GM12892 (cell line): ENCODE measurements at regions not wholly inside any gene's neighbourhood (a gene's known extent, or its start where the extent isn't known, plus 50 kb on each side); places are given as distances from the start of the nearest gene placed in this dataset.
"Not testable (repeated sequence)": the region's sequence is repeated elsewhere in the genome, so short reads cannot be mapped to it uniquely, and the experiment has no call there.

Experiments used
- DNase-seq: peaks from one replicate; pipeline ENCODE4 v3.0.0; 2011; ENCODE audit not compliant: insufficient read length
- FAIRE-seq: peaks from 2 replicates; lab custom pipeline; 2011; peaks lifted over from hg19 to GRCh38; lab: Jason Lieb, UNC
- POLR2A ChIP-seq: IDR thresholded peaks from 2 replicates; pipeline ENCODE4 v1.6.1; 2011; ENCODE audit warnings: low read depth, low read length, control low read depth
- POLR2AphosphoS5 ChIP-seq: IDR thresholded peaks from 2 replicates; pipeline ENCODE4 v1.6.1; 2011; ENCODE audit warnings: low read depth, low read length, control low read depth
- TAF1 ChIP-seq: IDR thresholded peaks from 2 replicates; pipeline ENCODE4 v1.6.1; 2011; ENCODE audit warnings: low read depth, mild to moderate bottlenecking, control low read depth, low read length, borderline replicate concordance

GRCh38 chr1:94310570-94311270 lies 73.3 kb upstream of the ARHGAP29 start:
- DNase-seq (no peak), FAIRE-seq (no peak)
- TF ChIP-seq POLR2A (no peak), POLR2AphosphoS5 (no peak), TAF1 (no peak)

GRCh38 chr1:94309829-94310569 lies 72.6 kb upstream of the ARHGAP29 start:
- no peak for TF ChIP-seq POLR2AphosphoS5
- TF ChIP-seq TAF1 = no peak
- TF ChIP-seq POLR2A = no peak
- FAIRE-seq (no peak), DNase-seq (no peak)

GRCh38 chr1:94309216-94309615 lies 71.8 kb upstream of the ARHGAP29 start:
- DNase-seq = no peak
- no peak for FAIRE-seq
- TF ChIP-seq TAF1 (no peak), POLR2A (no peak), POLR2AphosphoS5 (no peak)

GRCh38 chr1:94306521-94306920 lies 69.1 kb upstream of the ARHGAP29 start:
- DNase-seq (no peak), FAIRE-seq (no peak)
- TF ChIP-seq POLR2A (no peak), POLR2AphosphoS5 (no peak), TAF1 (no peak)

- FAIRE-seq (no peak), DNase-seq (no peak)
- TF ChIP-seq TAF1 (no peak), POLR2AphosphoS5 (no peak), POLR2A (no peak)
Measured at GRCh38 chr1:94305704-94306103, 68.3 kb upstream of the ARHGAP29 start.

- FAIRE-seq = no peak
- no peak for TF ChIP-seq TAF1
Measured at GRCh38 chr1:94304553-94304952, 67.2 kb upstream of the ARHGAP29 start.

GRCh38 chr1:94303005-94303404 lies 65.6 kb upstream of the ARHGAP29 start:
- TF ChIP-seq POLR2A (no peak), POLR2AphosphoS5 (no peak), TAF1 (no peak)
- DNase-seq (no peak), FAIRE-seq (no peak)

More at GRCh38 chr1:94304553-94304952, 67.2 kb upstream of the ARHGAP29 start:
- DNase-seq = no peak

- TF ChIP-seq POLR2A (no peak), TAF1 (no peak), POLR2AphosphoS5 (no peak)
- DNase-seq (no peak), FAIRE-seq (no peak)
Measured at GRCh38 chr1:94302497-94302896, 65.1 kb upstream of the ARHGAP29 start.

- no peak for FAIRE-seq
- no peak for DNase-seq
- TF ChIP-seq POLR2AphosphoS5 (no peak), TAF1 (no peak)
Measured at GRCh38 chr1:94301186-94301585, 63.8 kb upstream of the ARHGAP29 start.

- TF ChIP-seq TAF1 (no peak), POLR2A (no peak), POLR2AphosphoS5 (no peak)
- DNase-seq (no peak), FAIRE-seq (no peak)
Measured at GRCh38 chr1:94300731-94301130, 63.3 kb upstream of the ARHGAP29 start.

GRCh38 chr1:94299627-94300553 lies 62.5 kb upstream of the ARHGAP29 start:
- FAIRE-seq (no peak), DNase-seq (no peak)
- no peak for TF ChIP-seq POLR2AphosphoS5
- TF ChIP-seq TAF1 = no peak
- no peak for TF ChIP-seq POLR2A

GRCh38 chr1:94298861-94299260 lies 61.5 kb upstream of the ARHGAP29 start:
- DNase-seq (no peak), FAIRE-seq (no peak)
- TF ChIP-seq POLR2A = no peak
- TF ChIP-seq TAF1 = no peak
- TF ChIP-seq POLR2AphosphoS5 = no peak

GRCh38 chr1:94296018-94296417 lies 58.6 kb upstream of the ARHGAP29 start:
- TF ChIP-seq POLR2A (no peak), POLR2AphosphoS5 (no peak), TAF1 (no peak)
- no peak for FAIRE-seq
- DNase-seq = no peak

GRCh38 chr1:94292978-94293377 lies 55.6 kb upstream of the ARHGAP29 start:
- not testable (repeated sequence) for FAIRE-seq, DNase-seq

GRCh38 chr1:94289244-94289643 lies 51.9 kb upstream of the ARHGAP29 start:
- not testable (repeated sequence) for DNase-seq, FAIRE-seq
